NCI-H2107 treated with DMSO at 0.1 percent for 48 hours (cell line): ENCODE measurements at regions not wholly inside any gene's neighbourhood (a gene's known extent, or its start where the extent isn't known, plus 50 kb on each side); places are given as distances from the start of the nearest gene placed in this dataset.

Experiments
- DNase-seq: peaks from one replicate; lab custom pipeline; 2025; ENCODE audit not compliant: unreplicated experiment; lab: John Stamatoyannopoulos, UW

- DNase-seq = no peak
Measured at GRCh38 chr14:101002738-101003137, 99.2 kb upstream of the RTL1 start.

DNA sequence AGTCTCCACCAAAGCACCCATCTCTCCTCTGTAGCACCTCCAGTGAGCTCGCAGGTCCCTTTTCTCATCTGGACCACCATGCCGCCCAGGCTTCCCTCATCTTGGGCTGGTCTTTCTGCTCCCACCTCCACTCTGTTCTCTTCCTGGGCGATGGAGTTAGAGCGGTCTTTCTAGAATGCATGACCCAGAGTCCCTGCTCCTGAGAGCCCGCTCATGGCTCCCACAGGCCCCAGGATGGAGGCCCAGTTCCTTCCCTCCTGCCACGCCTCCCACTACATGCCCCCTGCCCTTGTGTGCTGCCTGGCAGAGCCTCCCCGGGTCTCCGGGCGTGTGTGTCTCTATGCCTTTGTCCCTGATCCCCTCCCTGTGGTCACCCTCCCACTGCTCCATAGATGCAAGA lies 100.7 kb upstream of the RTL1 start:
- no peak for DNase-seq

- no peak for DNase-seq
Measured at GRCh38 chr14:101004954-101005353, 101.4 kb upstream of the RTL1 start.

DNA sequence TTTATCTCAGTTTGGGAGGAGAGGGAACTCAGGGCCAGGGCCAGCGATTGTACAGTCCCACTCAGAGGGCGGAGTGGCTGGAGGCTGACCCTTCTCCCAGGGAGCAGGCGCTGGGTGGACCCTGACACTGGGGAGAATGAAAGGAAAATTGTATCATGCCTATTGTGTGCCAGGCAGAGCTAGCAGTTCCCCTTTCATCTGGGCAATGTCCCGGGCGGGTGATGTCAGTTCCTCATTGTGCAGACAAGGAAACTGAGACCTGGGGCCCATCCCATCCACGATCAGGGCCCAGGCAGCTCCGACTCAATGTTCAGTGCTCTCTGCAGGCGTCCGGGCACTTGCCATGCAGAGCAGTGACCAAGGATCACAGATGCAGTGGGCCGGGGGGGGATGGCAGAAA lies 101.9 kb upstream of the RTL1 start:
- no peak for DNase-seq

DNA sequence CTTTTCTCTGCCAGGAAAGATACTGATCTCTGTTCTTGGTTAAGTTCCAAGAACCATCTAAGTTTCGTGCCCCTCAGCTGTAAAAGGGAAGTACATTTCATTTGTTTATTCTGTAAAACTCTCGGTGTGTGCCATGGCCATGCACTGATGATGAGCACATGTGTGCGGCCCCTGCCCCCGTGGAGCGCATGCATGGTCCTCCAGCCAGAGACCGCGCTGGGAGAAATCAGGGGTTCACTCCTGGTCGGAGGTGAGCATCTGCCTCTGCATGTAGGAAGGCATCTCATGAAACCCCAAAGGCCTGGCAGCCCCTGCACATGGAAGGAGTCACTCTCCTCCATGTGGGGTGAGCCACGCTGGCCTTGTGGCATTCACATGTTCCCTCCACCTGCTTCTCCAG lies 102.5 kb upstream of the RTL1 start:
- no peak for DNase-seq

GRCh38 chr14:101007004-101007614 lies 103.6 kb upstream of the RTL1 start:
- no peak for DNase-seq

- DNase-seq = no peak
Measured at GRCh38 chr14:101007765-101008164, 104.2 kb upstream of the RTL1 start.

DNA sequence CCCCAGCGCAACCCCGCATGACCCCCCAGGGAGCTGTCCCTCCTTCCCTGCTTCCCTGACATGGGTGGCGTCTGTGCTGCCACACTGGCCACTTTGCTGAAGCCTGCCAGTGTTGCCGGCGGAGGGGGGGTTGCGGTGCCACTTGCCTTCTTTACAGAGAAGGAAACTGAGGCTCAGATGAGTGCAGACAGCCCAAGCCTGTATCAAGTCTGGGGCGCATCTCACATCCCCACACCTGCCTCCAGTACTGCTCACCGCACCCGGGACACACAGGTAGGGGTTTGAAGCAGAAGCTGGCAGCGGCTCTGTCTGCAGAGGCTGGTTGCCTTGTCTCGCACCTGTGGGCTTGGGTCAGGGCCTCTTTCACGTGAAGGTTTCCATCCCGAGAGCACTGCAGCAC lies 104.7 kb upstream of the RTL1 start:
- no peak for DNase-seq

- DNase-seq = no peak
Measured at GRCh38 chr14:101008631-101009336, 105.3 kb upstream of the RTL1 start.

DNA sequence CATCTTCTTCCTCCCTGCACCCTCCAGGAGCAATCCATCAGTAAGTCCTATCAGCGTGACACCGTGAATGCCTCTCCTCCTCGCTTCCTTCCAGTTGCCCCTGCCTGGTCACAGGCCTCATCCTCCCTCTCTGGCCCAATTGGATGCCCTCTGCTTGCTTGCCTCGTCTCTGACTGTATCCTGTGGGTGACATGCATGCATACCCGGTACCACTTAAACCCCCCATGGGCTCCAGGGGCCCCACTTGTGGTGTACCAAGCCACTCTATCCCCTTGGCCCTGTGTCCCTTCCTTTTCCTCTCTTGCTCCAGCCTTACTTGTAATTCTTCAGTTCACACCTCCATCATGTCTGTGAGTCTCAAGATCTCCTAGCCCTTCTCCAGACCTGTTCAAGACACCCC lies 106.0 kb upstream of the RTL1 start:
- DNase-seq = no peak

- no peak for DNase-seq
Measured at GRCh38 chr14:101010293-101010692, 106.8 kb upstream of the RTL1 start.

- no peak for DNase-seq
Measured at GRCh38 chr14:101010835-101011234, 107.3 kb upstream of the RTL1 start.

DNA sequence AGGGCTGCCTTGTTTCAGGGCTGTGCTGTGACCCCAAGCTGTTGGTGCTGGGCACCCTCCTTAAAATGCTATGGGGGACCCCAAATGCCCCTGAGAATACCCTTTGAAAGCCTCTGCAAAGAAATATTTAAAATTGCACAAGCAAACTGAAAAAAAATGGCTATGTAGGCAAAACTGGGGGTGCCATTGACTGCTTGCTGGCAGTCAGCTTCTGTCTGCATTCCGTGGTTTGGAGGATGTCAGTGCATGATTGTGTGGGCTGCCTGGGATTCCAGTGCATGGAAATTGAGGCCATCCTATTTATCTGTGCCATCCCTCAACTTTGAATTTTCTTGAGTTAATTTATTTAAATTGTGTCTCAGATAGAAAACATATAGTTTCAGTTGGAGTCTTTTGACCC lies 113.7 kb upstream of the RTL1 start:
- DNase-seq = no peak

- no peak for DNase-seq
Measured at GRCh38 chr14:101017806-101018560, 114.5 kb upstream of the RTL1 start.

DNA sequence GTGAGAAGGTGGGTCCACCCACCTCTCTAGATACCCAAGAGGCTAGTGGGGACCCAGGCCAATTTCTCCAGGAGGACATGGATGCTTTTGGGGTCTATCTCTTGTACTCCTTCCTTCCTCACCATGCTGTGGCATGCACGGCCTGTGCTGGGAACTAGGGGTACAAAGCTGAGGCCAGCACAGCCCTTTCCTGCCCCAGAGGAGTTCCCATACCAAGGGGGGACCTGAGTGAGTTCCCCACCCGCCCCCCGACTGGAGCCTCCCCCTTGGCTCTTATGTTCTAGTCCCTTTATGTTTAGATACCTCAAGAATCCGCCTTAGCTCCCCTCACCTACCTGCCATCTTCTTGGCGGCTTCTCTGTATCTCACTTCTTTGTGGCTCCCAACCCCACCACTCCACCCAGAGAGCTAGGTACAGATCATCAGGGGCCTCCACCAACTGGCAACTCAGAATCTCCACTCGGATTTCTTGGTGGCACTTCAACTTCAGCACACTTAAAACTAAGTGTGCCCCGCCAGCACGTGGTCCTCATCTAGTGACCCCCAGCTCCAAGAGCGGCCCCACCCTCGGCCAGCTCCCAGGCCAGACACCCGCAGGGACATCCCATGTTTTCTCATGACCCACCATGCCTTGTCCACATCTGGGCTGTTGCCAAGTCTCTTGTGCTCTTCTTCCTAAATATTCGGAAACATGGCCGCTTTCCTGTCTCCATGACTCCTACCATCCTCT lies 115.2 kb upstream of the RTL1 start:
- DNase-seq = no peak

DNA sequence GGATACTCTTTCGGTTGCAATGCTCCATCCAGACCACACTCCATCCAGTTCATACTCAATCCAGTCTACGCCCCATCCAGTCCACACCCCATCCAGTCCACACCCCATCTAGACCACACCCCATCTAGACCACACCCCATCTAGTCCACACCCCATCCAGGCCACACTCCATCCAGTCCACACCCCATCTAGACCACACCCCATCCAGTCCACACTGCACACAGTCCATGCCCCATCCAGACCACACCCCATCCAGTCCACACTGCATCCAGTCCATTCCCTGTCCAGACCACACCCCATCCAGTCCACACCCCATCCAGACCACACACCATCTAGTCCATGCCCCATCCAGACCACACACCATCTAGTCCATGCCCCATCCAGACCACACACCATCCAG lies 116.0 kb upstream of the RTL1 start:
- no peak for DNase-seq

DNA sequence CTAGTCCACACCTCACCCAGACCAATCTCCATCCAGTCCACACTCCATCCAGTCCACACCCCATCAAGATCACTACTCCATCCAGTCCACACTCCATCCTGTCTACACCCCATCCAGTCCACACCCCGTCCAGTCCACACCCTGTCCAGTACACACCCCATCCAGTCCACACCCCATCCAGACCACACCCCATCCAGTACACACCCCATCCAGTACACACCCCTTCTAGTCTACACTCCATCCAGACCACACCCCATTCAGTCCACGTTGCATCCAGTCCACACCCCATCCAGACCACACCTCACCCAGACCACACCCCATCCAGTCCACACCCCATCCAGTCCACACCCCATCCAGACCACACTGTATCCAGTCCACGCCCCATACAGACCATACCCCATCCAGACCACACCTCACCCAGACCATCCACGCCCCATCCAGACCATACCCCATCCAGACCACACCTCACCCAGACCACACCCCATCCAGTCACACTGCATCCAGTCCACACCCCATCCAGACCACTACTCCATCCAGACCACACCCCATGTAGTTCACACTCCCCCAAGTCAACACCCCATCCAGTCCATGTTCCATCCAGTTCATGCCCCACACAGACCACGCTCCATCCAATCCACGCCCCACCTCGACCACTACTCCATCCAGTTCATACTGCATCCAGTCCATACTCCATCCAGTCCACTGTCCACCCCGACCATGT lies 116.6 kb upstream of the RTL1 start:
- DNase-seq = no peak

GRCh38 chr14:101020834-101021370 lies 117.4 kb upstream of the RTL1 start:
- no peak for DNase-seq

GRCh38 chr14:101022121-101022520 lies 118.6 kb upstream of the RTL1 start:
- no peak for DNase-seq

GRCh38 chr14:101022916-101023435 lies 119.5 kb upstream of the RTL1 start:
- no peak for DNase-seq
